SK-N-MC (cell line): ENCODE measurements at regions not wholly inside any gene's neighbourhood (a gene's known extent, or its start where the extent isn't known, plus 50 kb on each side); places are given as distances from the start of the nearest gene placed in this dataset.

Experiments
- EZH2 ChIP-seq: fragments of 200-600 bp; sonication (generic); IDR thresholded peaks from one replicate; pipeline ENCODE4 v1.6.1; 2017; ENCODE audit warnings: antibody characterized with exemption
- POLR2AphosphoS5 ChIP-seq: IDR thresholded peaks from 2 replicates; pipeline ENCODE4 v1.6.1; 2012; ENCODE audit warnings: mild to moderate bottlenecking, low read depth, low read length, borderline replicate concordance

- no peak for TF ChIP-seq EZH2
- TF ChIP-seq POLR2AphosphoS5: no peak
Measured at GRCh38 chr2:117603567-117603966, 210.9 kb upstream of the DDX18 start.
